ENCODE measurements at regions not wholly inside any gene's neighbourhood (a gene's known extent, or its start where the extent isn't known, plus 50 kb on each side); places are given as distances from the start of the nearest gene placed in this dataset.

- no peak overlapping the region for H3K4me3 ChIP-seq
- DNase-seq (no peak), ATAC-seq (no peak)
- H3K4me1 ChIP-seq (ENCODE audit: low read depth): no peaks in the 10 kb centered on the region
- no peak for TF ChIP-seq CTCF (IDR thresholded peaks at IDR 0.05)
- intact Hi-C loops (cut with DNase I, micrococcal nuclease): no loop called here
- H3K9me3 ChIP-seq: peaks cover 7% of the 10 kb centered on the region
- no peaks in the 10 kb centered on the region for H3K36me3 ChIP-seq (ENCODE audit: low read depth)
Observed at GRCh38 chr4:17164666-17165065, 266.2 kb upstream of the LDB2 start.

GRCh38 chr4:17163156-17163771, 264.8 kb upstream of the LDB2 start:
- Histone ChIP-seq H3K4me3 (no peak overlapping the region), H3K36me3 (ENCODE audit: low read depth) (no peaks in the 10 kb centered on the region), H3K9me3 (peaks cover 7% of the 10 kb centered on the region), H3K4me1 (ENCODE audit: low read depth) (no peaks in the 10 kb centered on the region)
- no peak for TF ChIP-seq CTCF (IDR thresholded peaks at IDR 0.05)
- ATAC-seq: no peak
- intact Hi-C loops (cut with DNase I, micrococcal nuclease): no loop called here
- DNase-seq: no peak

- Histone ChIP-seq H3K4me3 (no peak overlapping the region), H3K9me3 (peaks cover 4% of the 10 kb centered on the region), H3K36me3 (ENCODE audit: low read depth) (no peaks in the 10 kb centered on the region), H3K4me1 (ENCODE audit: low read depth) (no peaks in the 10 kb centered on the region)
- DNase-seq (no peak), ATAC-seq (no peak)
- intact Hi-C loops (cut with DNase I, micrococcal nuclease): no loop called here
- no peak for TF ChIP-seq CTCF (IDR thresholded peaks at IDR 0.05)
Observed at GRCh38 chr4:17157304-17157703, 258.9 kb upstream of the LDB2 start.

GRCh38 chr4:17155486-17155885, 257.0 kb upstream of the LDB2 start:
- intact Hi-C loops (cut with DNase I, micrococcal nuclease): no loop called here
- ATAC-seq (no peak), DNase-seq (no peak)
- Histone ChIP-seq H3K9me3 (no peaks in the 10 kb centered on the region), H3K4me1 (ENCODE audit: low read depth) (no peaks in the 10 kb centered on the region), H3K36me3 (ENCODE audit: low read depth) (no peaks in the 10 kb centered on the region), H3K4me3 (no peak overlapping the region)
- TF ChIP-seq CTCF (IDR thresholded peaks at IDR 0.05): no peak

- H3K4me3 ChIP-seq: no peak overlapping the region
- H3K9me3 ChIP-seq: no peaks in the 10 kb centered on the region
- DNase-seq (no peak), ATAC-seq (no peak)
- no peaks in the 10 kb centered on the region for H3K36me3 ChIP-seq (ENCODE audit: low read depth)
- intact Hi-C loops (cut with DNase I, micrococcal nuclease): no loop called here
- no peak for TF ChIP-seq CTCF (IDR thresholded peaks at IDR 0.05)
- no peaks in the 10 kb centered on the region for H3K4me1 ChIP-seq (ENCODE audit: low read depth)
Observed at GRCh38 chr4:17153572-17153971, 255.1 kb upstream of the LDB2 start.

All from mucosa of descending colon (tissue), 3 donors.